Stimulated activated CD8-positive, alpha-beta memory T cell treated with anti-CD3 and anti-CD28 coated beads, Interleukin-4, amount 100 ng/mL, for 1 hour (primary cell): ENCODE measurements at regions not wholly inside any gene's neighbourhood (a gene's known extent, or its start where the extent isn't known, plus 50 kb on each side); places are given as distances from the start of the nearest gene placed in this dataset.

Experiments used
- DNase-seq, 2 donors: peaks; one replicate each; pipeline ENCODE4 v3.0.0-alpha.2; 2020; ENCODE audit warnings: low read depth in 2 of 2, low spot score in 1 of 2

DNA sequence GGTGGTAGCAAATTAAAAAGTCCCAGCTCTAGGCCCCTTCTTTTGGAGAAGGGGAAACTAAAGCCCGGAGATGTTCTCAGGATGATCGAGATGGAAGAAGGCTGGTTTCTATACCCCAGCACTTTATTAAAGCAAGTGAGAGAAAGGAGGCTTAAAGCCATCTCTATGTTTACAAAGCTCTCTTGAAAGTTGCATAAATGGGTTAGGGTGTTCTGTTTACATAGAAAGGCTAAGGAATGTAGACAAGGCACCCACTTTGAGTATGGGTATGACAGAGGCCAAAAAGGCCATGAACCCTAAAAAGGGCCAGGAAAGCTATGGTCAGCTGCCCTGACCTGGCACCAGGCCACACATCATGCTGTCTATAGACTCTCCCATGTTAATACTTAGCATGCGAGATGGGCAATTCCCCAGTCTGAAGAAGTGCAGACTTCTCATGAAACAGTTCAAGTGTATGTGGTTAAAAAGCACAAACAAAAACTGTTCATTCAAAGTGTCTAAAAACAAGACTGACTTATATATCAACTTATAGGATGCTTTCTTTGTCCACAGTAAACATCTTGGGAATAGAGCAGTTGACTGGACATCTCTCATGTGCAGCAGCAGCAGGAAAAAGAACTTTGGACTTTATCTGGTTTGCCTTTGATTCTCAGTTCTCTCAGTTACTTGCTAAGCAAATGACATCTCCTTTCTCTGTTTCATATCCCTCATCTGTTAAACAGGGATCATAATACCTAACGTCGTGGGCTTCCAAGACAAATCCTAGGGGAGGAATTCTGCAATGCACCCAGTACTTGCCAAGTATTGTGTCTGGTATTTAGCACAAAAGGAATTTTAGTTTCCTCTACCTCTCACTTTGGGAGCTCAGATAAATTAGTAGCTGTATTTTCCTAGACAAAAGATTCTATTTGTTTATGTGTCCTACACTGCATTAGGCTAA, 521.6 kb downstream of the PLPP3 start:
- no peak for DNase-seq

GRCh38 chr1:56056438-56057287, 522.7 kb downstream of the PLPP3 start:
- DNase-seq: no peak

DNA sequence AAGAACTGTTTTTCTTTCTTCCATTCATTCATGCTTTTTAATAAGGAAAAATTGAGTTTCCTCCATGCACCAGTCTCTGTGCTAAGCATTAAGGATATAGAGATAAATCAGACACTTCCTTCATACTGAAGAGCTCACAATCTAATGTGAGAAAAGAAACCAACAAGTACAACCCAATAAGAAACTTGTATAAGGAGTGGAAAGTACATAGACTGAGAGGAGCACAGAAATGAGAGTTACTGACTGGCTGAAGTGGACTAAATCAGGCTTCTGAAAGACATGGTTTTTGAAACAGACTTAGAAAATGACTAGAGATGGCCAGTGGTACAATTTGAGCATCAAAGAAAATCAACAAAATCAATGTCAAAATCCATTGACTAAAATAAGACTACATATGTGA, 524.4 kb downstream of the PLPP3 start:
- no peak for DNase-seq

GRCh38 chr1:56052041-56052440, 527.3 kb downstream of the PLPP3 start:
- no peak for DNase-seq

DNA sequence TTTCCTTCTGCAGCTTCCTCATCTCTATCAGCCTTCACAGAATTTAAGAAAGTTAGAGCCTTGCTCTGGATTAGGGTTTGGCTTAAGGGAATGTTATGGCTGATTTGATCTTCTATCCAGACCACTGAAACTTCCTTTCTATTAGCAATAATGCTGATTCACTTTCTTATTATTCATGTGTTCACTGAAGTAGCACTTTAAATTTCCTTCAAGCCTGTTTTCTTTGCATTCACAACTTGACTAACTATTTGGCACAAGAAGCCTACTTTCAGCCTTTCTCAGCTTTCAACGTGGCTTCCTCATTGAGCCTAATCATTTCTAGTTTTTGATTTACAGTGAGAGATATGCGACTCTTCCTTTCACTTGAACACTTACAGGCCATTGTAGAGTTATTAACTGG, 528.5 kb downstream of the PLPP3 start:
- DNase-seq: no peak

GRCh38 chr1:56045477-56045876, 533.9 kb downstream of the PLPP3 start:
- no peak for DNase-seq

GRCh38 chr1:56045062-56045461, 534.3 kb downstream of the PLPP3 start:
- no peak for DNase-seq

GRCh38 chr1:56036479-56036878, 542.9 kb downstream of the PLPP3 start:
- no peak for DNase-seq

DNA sequence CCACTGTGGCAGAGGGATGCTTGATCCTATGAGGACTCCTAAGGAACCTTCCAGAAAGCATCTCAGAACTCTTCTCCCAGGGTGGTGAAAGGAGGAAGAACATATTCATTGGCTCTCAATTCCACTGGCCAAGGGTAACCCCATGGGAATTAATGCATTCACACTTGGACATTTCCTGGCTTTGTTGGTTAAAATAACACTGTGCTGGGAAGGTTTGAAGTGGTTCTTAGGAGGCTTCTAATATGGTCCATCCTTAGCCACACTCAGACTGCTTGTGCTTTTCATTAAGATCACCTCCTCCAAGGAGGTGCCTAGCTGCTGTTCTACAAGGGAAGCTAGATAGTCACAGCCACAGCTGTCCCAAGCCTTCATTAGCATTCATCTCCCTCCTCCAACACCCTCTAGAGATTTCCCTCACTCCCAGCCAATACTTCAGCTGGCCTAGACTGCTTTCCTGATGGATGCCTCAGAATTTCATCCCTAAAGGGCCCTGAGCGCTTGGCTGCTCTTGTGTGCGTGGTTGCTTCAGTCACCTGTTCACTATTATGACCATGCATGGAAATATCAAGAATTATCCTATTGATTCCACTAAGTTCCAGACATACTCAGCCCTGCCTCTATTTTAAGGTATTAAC, 544.4 kb downstream of the PLPP3 start:
- no peak for DNase-seq

DNA sequence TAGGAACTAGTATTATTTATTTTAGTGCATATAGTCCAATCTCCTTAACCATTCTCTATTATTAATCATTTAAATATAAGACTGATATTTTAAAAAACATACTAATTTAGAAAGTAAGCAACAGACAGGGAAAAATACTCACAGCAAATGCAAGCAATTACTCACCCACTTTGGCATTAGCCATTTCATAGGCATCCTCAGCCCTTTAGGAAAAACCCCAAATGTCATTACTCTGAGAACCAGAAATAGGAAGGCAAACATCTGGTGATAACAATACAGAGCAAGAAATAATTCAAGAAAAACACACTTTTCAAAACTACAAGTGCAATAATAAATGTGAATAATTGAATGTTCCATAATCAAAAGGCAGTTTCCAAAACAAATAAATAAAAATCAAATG, 545.1 kb downstream of the PLPP3 start:
- DNase-seq: no peak

DNA sequence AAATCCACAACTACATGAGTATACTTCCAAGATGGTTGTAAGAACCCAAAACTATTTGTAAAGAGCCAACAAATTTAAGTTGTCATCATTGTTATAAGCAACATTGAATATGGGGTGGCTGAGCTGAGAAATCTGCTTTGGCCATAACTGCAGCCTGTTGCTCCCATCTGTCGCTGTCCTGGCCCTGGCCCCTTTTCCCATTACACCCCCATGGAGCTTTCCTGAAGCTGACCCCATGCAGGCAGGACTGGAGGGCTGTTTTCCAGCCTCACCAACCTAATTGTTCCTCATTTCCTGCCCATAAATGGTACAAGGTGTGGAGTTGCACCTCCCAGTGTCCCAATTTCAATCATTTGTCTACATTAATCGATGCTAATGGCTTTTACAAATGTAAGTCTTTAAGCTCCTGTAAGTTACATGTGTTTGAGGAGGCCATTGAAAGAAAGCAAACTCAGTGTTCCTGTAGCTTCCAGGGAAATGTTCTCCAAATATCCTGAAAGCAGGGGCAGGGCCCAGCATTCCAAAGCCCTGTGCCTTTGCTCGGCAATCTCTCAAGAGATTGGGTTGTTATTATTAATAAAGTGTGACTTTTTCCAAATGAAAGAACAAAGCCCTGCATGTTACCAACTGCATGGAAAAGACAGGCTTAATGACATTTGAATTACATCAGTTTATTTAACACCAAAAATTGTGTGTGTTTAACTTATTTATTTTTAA, 545.9 kb downstream of the PLPP3 start:
- no peak for DNase-seq

- DNase-seq: no peak
These were observed 547.2 kb downstream of the PLPP3 start for GRCh38 chr1:56032096-56032676.

- no peak for DNase-seq
These were observed 548.4 kb downstream of the PLPP3 start for GRCh38 chr1:56031001-56031400.

DNA sequence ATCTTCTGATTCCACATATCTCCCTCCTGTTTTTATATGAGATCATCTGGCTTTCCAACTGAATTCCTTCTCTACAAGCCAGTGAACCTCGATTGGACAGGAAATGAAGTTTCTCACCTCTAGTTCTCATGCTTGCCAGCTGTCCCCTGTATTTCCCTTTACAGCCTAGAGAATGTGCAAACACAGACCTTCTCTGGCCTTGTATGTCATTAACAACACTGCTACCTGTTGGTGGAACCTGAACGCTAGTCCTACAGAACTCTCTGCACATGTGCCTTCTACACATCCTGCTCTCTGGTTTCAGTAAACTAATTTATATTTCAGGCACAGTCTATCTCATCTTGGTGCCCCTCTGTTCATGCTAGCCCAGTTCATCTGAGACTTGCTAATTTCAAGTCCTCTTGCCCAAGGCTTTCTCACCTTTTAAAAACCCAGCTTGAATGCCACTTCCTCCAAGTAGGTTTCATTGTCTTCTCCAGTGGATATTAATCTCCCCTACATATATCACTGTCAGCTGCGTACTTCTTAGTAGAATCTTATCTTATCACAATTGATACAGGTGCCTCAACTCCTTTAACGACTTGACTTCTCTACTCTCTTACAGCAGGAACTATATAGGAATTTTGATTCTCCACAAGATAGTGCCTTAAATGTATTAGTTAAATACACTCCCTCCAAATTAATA, 549.9 kb downstream of the PLPP3 start:
- no peak for DNase-seq

GRCh38 chr1:56028911-56029310, 550.5 kb downstream of the PLPP3 start:
- no peak for DNase-seq

- no peak for DNase-seq
These were observed 551.1 kb downstream of the PLPP3 start for GRCh38 chr1:56028244-56028643.

- no peak for DNase-seq
These were observed 553.4 kb downstream of the PLPP3 start for GRCh38 chr1:56025942-56026341.

DNA sequence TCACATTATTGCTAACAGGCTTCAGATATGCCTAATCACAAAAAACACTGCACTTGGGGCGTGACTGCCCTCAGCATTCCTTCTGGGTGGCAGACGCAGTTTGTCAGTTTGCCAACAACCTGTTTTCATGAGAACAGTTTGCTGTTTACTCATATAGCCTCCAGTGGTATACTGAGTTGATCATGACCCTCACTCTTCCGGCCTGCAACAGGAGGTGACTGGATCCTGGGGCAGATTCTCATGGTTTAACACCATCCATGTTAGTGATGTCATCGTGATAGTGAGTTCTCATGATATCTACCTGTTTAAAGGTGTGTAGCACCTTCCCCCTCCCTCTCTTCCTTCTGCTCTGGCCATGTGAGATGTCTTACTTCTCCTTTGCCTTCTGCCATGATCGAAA, 555.2 kb downstream of the PLPP3 start:
- no peak for DNase-seq

GRCh38 chr1:56019922-56020321, 559.4 kb downstream of the PLPP3 start:
- DNase-seq: no peak

DNA sequence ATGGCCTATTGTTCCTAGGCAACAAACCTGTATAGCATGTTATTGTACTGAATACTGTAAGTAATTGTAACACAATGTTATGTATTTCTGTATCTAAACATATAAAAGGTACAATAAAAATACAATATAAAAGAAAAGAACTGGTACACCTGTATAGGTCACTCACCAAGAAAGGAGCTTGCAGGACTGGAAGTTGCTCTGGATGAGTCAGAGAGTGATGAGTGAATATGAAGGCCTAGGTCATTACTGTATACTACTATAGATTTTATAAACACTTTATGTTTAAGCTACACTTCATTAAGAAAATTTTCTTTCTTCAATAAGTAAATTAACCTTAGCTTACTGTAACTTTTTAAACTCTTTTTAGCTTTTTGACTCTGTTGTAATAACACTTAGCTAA, 559.9 kb downstream of the PLPP3 start:
- DNase-seq: no peak
